B cell (primary cell): ENCODE measurements at regions not wholly inside any gene's neighbourhood (a gene's known extent, or its start where the extent isn't known, plus 50 kb on each side); places are given as distances from the start of the nearest gene placed in this dataset.

Source experiments
- EZH2 ChIP-seq: IDR thresholded peaks from 2 replicates; pipeline ENCODE4 v1.6.1; 2012; ENCODE audit warnings: borderline replicate concordance, low read depth, mild to moderate bottlenecking, moderate library complexity, low read length; ENCODE audit not compliant: insufficient read depth, poor library complexity, severe bottlenecking
- TF ChIP-seq, protein P1 (sequence below): fragments of 200-600 bp; IDR thresholded peaks from one replicate; pipeline ENCODE4 v1.8.0; 2022; ENCODE audit warnings: antibody characterized with exemption, mild to moderate bottlenecking

DNA sequence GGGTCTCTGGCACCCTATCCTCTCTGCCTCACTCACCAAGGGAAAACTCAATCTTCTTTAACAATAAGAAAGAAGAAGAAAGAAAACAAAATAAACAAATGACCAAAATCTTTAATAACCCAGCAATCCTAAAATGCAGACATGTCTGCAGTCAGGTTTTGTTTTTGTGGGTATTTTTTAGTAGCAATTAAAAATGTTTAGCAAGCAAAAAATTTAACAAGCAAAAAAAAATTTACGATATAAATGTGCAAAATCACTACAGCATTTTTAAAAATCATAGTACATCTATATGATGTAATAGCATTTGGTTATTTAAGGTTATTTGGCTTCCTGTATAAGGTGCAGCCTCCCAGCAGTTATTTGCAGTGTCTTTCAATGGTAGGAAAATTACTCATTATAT, 151.3 kb upstream of the MAP3K1 start:
- no peak for TF ChIP-seq EZH2
- TF ChIP-seq, protein P1, sequence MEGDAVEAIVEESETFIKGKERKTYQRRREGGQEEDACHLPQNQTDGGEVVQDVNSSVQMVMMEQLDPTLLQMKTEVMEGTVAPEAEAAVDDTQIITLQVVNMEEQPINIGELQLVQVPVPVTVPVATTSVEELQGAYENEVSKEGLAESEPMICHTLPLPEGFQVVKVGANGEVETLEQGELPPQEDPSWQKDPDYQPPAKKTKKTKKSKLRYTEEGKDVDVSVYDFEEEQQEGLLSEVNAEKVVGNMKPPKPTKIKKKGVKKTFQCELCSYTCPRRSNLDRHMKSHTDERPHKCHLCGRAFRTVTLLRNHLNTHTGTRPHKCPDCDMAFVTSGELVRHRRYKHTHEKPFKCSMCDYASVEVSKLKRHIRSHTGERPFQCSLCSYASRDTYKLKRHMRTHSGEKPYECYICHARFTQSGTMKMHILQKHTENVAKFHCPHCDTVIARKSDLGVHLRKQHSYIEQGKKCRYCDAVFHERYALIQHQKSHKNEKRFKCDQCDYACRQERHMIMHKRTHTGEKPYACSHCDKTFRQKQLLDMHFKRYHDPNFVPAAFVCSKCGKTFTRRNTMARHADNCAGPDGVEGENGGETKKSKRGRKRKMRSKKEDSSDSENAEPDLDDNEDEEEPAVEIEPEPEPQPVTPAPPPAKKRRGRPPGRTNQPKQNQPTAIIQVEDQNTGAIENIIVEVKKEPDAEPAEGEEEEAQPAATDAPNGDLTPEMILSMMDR = no peak
